RWPE1 (cell line): ENCODE measurements at regions not wholly inside any gene's neighbourhood (a gene's known extent, or its start where the extent isn't known, plus 50 kb on each side); places are given as distances from the start of the nearest gene placed in this dataset.

Experiments used
- CTCF ChIA-PET: fragments of 350-600 bp; sonication (Branson Sonifier 250); formaldehyde crosslinking; extraction: SDS; loops from one replicate; lab custom pipeline; 2021; lab: Yijun Ruan, JAX
- POLR2A ChIA-PET: fragments of 400-600 bp; formaldehyde crosslinking; extraction: SDS; loops from one replicate; lab custom pipeline; 2020; ENCODE audit warnings: antibody characterized with exemption; ENCODE audit not compliant: low non-redundant PET; lab: Yijun Ruan, JAX
- DNase-seq: peaks from one replicate; pipeline ENCODE4 v3.0.0; 2012; ENCODE audit warnings: low spot score
- H3K27ac ChIP-seq: fragments of 450-650 bp; 2 replicates; pipeline ENCODE4 v1.5.1; 2017
- TF ChIP-seq, protein P1 (sequence below): fragments of 450-650 bp; conservative IDR thresholded peaks from 2 replicates; pipeline ENCODE4 v1.5.1; 2017; ENCODE audit warnings: low read depth, mild to moderate bottlenecking

DNA sequence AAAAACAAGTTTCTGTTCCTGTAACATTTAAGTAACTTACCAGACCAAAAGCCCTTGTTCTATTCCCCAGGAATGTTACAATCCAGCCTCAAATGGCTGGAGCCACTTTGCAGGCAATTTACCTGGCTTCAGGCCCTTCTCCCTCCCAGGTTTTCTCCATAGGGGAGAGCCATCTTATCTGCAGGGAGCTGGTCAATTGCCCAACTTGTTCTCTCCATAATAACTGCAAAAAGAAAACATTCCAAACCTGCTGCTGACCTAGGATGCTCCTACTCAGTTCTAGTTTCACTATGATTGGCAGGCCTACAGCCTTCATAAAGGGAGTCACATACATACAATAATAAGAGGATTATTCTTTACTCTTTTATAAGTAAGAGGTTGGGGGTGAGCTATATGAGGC lies 670.7 kb downstream of the PCDH7 start:
- ChIA-PET POLR2A (no interaction called here), CTCF (no interaction called here)
- TF ChIP-seq, protein P1, sequence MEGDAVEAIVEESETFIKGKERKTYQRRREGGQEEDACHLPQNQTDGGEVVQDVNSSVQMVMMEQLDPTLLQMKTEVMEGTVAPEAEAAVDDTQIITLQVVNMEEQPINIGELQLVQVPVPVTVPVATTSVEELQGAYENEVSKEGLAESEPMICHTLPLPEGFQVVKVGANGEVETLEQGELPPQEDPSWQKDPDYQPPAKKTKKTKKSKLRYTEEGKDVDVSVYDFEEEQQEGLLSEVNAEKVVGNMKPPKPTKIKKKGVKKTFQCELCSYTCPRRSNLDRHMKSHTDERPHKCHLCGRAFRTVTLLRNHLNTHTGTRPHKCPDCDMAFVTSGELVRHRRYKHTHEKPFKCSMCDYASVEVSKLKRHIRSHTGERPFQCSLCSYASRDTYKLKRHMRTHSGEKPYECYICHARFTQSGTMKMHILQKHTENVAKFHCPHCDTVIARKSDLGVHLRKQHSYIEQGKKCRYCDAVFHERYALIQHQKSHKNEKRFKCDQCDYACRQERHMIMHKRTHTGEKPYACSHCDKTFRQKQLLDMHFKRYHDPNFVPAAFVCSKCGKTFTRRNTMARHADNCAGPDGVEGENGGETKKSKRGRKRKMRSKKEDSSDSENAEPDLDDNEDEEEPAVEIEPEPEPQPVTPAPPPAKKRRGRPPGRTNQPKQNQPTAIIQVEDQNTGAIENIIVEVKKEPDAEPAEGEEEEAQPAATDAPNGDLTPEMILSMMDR: no peak
- H3K27ac ChIP-seq: no peak overlapping the region
- DNase-seq: no peak

DNA sequence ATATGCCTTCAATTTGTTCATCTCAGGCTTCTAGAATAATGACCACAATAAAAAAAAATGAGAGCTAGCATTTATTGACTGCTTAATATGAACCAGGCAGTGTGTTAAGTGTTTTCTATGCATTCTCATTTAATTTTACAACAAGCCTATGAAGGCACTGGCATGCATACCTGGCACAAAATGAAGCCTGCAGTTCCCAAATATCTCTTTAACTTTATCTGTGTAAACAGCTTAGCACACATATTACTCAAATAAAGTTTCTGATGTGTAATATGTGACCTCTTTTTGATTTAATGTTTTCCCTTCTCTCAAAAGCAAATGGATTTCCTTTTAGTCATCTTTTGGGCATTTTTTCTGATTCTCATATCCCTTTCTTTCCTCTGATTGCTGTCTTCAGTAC lies 671.8 kb downstream of the PCDH7 start:
- ChIA-PET CTCF (no interaction called here), POLR2A (no interaction called here)
- TF ChIP-seq, protein P1: no peak
- DNase-seq: no peak
- H3K27ac ChIP-seq: no peak overlapping the region

DNA sequence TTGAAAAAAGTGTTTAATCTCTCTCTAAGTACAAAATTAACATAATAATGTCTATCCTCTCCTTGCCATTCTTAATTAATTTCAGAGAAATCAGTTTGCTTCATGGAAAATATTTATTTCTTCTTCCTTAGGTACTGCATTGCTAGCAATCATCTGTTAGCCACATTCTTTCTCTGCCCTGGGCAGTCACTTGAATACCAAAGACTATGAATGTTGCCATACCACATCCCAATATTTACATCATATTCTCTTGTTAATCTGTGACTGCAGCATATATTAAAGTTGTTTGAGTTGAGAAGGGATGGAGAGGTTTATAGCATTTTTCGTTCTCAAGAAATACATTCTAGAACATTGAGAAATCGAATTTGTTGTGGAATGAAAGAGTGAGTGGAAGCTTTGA lies 672.8 kb downstream of the PCDH7 start:
- DNase-seq: no peak
- CTCF ChIA-PET: no interaction called here
- POLR2A ChIA-PET: no interaction called here
- TF ChIP-seq, protein P1: no peak
- H3K27ac ChIP-seq: no peak overlapping the region

DNA sequence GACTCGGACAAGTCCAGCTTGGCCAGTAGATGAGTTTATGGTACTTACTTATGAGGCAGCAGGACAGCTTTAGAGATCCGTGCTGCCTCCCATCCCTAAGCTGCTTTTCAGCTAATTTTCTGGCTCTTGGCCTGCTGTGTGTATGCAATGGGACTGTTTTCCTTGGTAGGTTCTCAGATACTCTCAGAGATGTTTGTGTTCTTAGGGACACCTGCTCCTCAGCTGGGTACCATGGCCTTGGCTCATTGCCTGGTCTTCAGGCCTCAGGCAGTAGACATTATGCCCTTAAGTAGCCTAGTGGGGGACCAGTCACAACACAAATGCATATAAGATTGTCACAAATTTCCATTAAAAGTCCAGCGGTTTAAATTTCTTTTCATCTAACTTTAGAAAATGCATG lies 688.0 kb downstream of the PCDH7 start:
- no peak overlapping the region for H3K27ac ChIP-seq
- ChIA-PET CTCF (interaction anchor here (0.6 kb wide), 1 partner anchor 213 kb away, joined by 3 read pairs; no protein-coding TSS in a partner anchor), POLR2A (no interaction called here)
- TF ChIP-seq, protein P1: no peak
- DNase-seq: no peak

DNA sequence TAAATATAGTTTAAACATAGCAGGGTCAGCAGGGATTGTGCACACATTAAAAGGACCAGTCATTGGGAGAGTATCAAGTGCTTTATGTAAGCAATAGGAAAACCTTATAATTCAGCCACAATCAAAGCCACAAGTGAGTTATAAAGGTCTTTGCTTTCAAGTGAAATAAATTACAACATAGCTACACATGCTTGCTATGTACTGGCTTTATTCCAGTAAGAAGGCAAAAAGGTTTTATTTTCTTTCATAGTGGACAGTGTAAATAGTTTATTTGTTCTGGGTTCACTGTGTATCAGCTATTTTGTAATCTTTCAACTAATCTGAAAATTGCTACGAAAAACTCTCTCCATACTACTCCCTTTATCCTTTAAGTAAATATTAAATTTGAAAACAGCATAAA lies 691.4 kb downstream of the PCDH7 start:
- TF ChIP-seq, protein P1: no peak
- no peak for DNase-seq
- POLR2A ChIA-PET: no interaction called here
- CTCF ChIA-PET: no interaction called here
- no peak overlapping the region for H3K27ac ChIP-seq

DNA sequence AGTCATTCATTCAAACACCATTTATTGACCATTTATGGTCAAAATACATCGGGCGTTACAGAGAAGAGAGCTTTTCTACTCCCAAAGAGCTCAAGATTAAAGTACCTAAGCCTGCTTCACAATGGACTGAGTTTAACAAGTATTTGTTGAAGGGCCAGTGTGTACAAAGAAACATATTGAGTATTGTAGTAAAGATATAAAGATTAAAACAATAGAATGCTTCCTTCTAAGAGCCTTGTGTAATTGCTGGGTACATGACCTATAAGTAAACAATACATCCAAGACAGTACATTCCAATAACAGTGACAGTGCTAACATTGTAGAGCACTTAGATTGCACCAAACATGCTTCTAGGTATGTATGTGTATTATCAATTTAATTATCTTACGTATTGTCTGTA lies 695.5 kb downstream of the PCDH7 start:
- TF ChIP-seq, protein P1: no peak
- no peak overlapping the region for H3K27ac ChIP-seq
- POLR2A ChIA-PET: no interaction called here
- DNase-seq: no peak
- CTCF ChIA-PET: interaction anchor here (0.6 kb wide), 1 partner anchor 1055 kb away, joined by 3 read pairs; no protein-coding TSS in a partner anchor

DNA sequence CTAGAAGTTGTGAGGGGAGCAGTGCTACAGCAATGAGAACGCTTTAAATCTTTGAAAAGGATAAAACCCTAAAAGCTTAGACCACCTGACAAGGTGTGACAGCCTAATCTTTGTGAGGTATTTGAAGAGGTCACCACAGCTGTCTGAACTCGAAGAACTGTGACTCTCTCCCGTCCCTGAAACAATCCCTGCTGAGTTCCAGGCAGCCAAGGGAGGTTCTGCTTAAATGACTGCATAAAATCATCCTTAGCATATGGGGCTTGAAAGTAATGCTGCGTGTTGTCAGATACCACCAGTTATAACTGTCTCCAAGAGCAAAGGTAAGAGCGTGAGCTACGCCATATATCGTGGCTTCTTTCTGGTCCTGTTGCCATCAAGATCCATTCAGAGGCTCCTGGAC lies 696.3 kb downstream of the PCDH7 start:
- ChIA-PET POLR2A (no interaction called here), CTCF (no interaction called here)
- TF ChIP-seq, protein P1: no peak

More for the DNA sequence above, 696.3 kb downstream of the PCDH7 start:
- no peak for DNase-seq
- H3K27ac ChIP-seq: no peak overlapping the region
